ENCODE measurements at regions not wholly inside any gene's neighbourhood (a gene's known extent, or its start where the extent isn't known, plus 50 kb on each side); places are given as distances from the start of the nearest gene placed in this dataset.

- TF ChIP-seq, protein P1, sequence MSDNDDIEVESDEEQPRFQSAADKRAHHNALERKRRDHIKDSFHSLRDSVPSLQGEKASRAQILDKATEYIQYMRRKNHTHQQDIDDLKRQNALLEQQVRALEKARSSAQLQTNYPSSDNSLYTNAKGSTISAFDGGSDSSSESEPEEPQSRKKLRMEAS (IDR thresholded peaks at IDR 0.05; ENCODE audit: low read depth, low read length), result no peak
- TF ChIP-seq CTCF (IDR thresholded peaks at IDR 0.05; ENCODE audit: low read depth, low read length), result no peak
- TF ChIP-seq POLR2A (IDR thresholded peaks at IDR 0.05; ENCODE audit: extremely low read depth, insufficient read length), result no peak
Observed at GRCh38 chr1:82946096-82946605, 1052.8 kb downstream of the TTLL7 start.

Measured in NB4 (cell line).